BE2C (cell line): ENCODE measurements at regions not wholly inside any gene's neighbourhood (a gene's known extent, or its start where the extent isn't known, plus 50 kb on each side); places are given as distances from the start of the nearest gene placed in this dataset.
A peak's percentile ranks its signal among the peaks of the same experiment; 100 is the strongest.
"Not testable (repeated sequence)": the region's sequence is repeated elsewhere in the genome, so short reads cannot be mapped to it uniquely, and the experiment has no call there.

Experiments used
- DNase-seq: peaks from one replicate; pipeline ENCODE4 v3.0.0-alpha.2; 2020
- H3K27me3 ChIP-seq: fragments of 250-450 bp; sonication (Bioruptor Pico); 2 replicates; pipeline ENCODE4 v1.5.1; 2020; ENCODE audit warnings: mild to moderate bottlenecking
- H3K36me3 ChIP-seq: fragments of 250-450 bp; sonication (Bioruptor Pico); 2 replicates; pipeline ENCODE4 v1.5.1; 2020; ENCODE audit warnings: mild to moderate bottlenecking
- H3K4me1 ChIP-seq: fragments of 250-450 bp; sonication (Bioruptor Pico); 2 replicates; pipeline ENCODE4 v1.5.1; 2020
- H3K4me3 ChIP-seq: 2 replicates; pipeline ENCODE4 v1.5.1; 2011; ENCODE audit warnings: low read depth, low read length
- H3K9me3 ChIP-seq: fragments of 250-450 bp; sonication (Bioruptor Pico); 2 replicates; pipeline ENCODE4 v1.5.1; 2020
- TF ChIP-seq, protein P1 (sequence below): IDR thresholded peaks from 2 replicates; pipeline ENCODE4 v1.5.1; 2012; ENCODE audit warnings: mild to moderate bottlenecking, low read depth, low read length

DNA sequence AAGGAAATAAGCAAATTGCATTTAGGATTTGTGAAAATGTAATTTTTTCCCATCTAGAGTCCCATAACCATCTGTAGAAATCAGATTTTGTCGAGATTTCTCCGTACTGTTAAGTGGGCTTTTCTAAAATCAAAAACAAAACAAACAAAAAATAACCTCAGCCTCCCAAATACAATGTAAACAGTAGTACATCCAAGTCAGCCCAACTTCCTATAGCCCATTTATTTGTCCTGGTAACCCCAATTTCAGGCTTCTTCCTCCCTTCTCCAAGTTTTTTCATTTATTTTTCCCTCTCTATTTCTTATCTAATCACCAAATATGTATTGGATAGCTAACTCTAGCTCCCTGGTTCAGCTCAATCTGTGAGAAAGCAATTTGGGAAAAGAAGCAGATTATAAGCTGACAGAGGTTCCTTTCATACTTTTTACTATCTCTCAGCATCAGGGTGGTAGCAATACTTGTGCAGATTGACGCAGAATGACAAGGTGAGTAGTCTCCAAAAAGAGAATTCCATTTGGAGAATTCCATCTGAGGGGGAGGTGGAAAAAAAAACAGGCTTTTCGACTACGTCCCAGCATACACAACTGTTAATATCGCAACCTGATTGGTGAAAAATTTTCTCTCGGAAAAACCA is 132.6 kb upstream of the BTN3A2 start:
- TF ChIP-seq, protein P1, sequence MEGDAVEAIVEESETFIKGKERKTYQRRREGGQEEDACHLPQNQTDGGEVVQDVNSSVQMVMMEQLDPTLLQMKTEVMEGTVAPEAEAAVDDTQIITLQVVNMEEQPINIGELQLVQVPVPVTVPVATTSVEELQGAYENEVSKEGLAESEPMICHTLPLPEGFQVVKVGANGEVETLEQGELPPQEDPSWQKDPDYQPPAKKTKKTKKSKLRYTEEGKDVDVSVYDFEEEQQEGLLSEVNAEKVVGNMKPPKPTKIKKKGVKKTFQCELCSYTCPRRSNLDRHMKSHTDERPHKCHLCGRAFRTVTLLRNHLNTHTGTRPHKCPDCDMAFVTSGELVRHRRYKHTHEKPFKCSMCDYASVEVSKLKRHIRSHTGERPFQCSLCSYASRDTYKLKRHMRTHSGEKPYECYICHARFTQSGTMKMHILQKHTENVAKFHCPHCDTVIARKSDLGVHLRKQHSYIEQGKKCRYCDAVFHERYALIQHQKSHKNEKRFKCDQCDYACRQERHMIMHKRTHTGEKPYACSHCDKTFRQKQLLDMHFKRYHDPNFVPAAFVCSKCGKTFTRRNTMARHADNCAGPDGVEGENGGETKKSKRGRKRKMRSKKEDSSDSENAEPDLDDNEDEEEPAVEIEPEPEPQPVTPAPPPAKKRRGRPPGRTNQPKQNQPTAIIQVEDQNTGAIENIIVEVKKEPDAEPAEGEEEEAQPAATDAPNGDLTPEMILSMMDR = no peak
- no peaks in the 10 kb centered on the region; the same call in 1 of the 2 replicates for H3K4me1 ChIP-seq
- DNase-seq = no peak
- peak overlapping the region; percentile 97 for H3K4me3 ChIP-seq
- no peaks in the 10 kb centered on the region for H3K36me3 ChIP-seq
- H3K9me3 ChIP-seq = no peaks in the 10 kb centered on the region
- H3K27me3 ChIP-seq = no peaks in the 10 kb centered on the region

- no peaks in the 10 kb centered on the region; the same call in 1 of the 2 replicates for H3K4me1 ChIP-seq
- no peaks in the 10 kb centered on the region for H3K9me3 ChIP-seq
- DNase-seq = peak; percentile 59
- H3K36me3 ChIP-seq = no peaks in the 10 kb centered on the region
- peak overlapping the region; percentile 97 for H3K4me3 ChIP-seq
- TF ChIP-seq, protein P1 = no peak
- no peaks in the 10 kb centered on the region for H3K27me3 ChIP-seq
Measured at GRCh38 chr6:26232940-26233648, 131.9 kb upstream of the BTN3A2 start.

- Histone ChIP-seq H3K9me3 (no peaks in the 10 kb centered on the region), H3K4me3 (peak overlapping the region; percentile 97), H3K4me1 (no peaks in the 10 kb centered on the region; the same call in 1 of the 2 replicates), H3K36me3 (no peaks in the 10 kb centered on the region), H3K27me3 (no peaks in the 10 kb centered on the region)
- TF ChIP-seq, protein P1 = no peak
- DNase-seq = peak; percentile 71
Measured at GRCh38 chr6:26233649-26234420, 131.2 kb upstream of the BTN3A2 start.

- TF ChIP-seq, protein P1 = no peak
- Histone ChIP-seq H3K4me1 (no peaks in the 10 kb centered on the region; the same call in 1 of the 2 replicates), H3K36me3 (no peaks in the 10 kb centered on the region), H3K4me3 (peak overlapping the region; percentile 97), H3K27me3 (no peaks in the 10 kb centered on the region), H3K9me3 (no peaks in the 10 kb centered on the region; the same call in 1 of the 2 replicates)
- peak; percentile 72 for DNase-seq
Measured at GRCh38 chr6:26234421-26235301, 130.3 kb upstream of the BTN3A2 start.

- no peaks in the 10 kb centered on the region for H3K27me3 ChIP-seq
- peak overlapping the region; percentile 97 for H3K4me3 ChIP-seq
- TF ChIP-seq, protein P1 = no peak
- no peak for DNase-seq
- no peaks in the 10 kb centered on the region for H3K36me3 ChIP-seq
- no peaks in the 10 kb centered on the region; the same call in 1 of the 2 replicates for H3K9me3 ChIP-seq
- H3K4me1 ChIP-seq = no peaks in the 10 kb centered on the region; the same call in 1 of the 2 replicates
Measured at GRCh38 chr6:26235302-26235670, 129.7 kb upstream of the BTN3A2 start.

GRCh38 chr6:26239415-26239814 is 125.6 kb upstream of the BTN3A2 start:
- not testable (repeated sequence) for H3K27me3 ChIP-seq, H3K9me3 ChIP-seq, DNase-seq, H3K4me1 ChIP-seq, H3K36me3 ChIP-seq, H3K4me3 ChIP-seq
